GM23248 (cell line): ENCODE measurements at regions not wholly inside any gene's neighbourhood (a gene's known extent, or its start where the extent isn't known, plus 50 kb on each side); places are given as distances from the start of the nearest gene placed in this dataset.

ENCODE experiments used
- EZH2 ChIP-seq: fragments of 200-600 bp; sonication (generic); IDR thresholded peaks from 2 replicates; pipeline ENCODE4 v1.6.1; 2018; ENCODE audit warnings: antibody characterized with exemption, mild to moderate bottlenecking; ENCODE audit not compliant: insufficient read depth, poor library complexity, severe bottlenecking
- EZH2phosphoT487 ChIP-seq: fragments of 200-600 bp; sonication (generic); IDR thresholded peaks from 2 replicates; pipeline ENCODE4 v1.6.1; 2018; ENCODE audit warnings: antibody characterized with exemption, moderate library complexity, mild to moderate bottlenecking, low read depth; ENCODE audit not compliant: insufficient read depth

DNA sequence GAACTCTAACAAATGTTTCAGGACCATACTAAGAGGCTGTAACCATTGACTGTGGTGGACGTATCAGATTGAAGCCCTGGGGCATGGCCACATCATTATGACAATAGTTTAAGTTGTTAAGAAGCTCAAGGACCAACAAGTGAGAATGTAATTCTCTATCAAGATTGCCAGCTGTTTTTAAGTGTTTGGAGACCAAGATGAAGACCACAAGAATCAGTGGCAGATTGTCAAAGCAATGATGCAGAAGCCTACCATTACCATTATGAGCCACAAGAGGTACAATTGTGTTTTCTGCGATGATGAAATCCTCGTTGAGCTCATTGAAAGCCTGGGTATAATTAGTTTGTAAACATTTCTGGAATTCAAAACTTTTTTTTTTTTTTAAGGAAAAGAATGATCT is 261.1 kb upstream of the ZEB2 start:
- no peak for TF ChIP-seq EZH2
- TF ChIP-seq EZH2phosphoT487 = no peak
